ENCODE measurements at regions not wholly inside any gene's neighbourhood (a gene's known extent, or its start where the extent isn't known, plus 50 kb on each side); places are given as distances from the start of the nearest gene placed in this dataset.
A peak's percentile ranks its signal among the peaks of the same experiment; 100 is the strongest.

- POLR2A ChIA-PET, result no interaction called here
- peak overlapping the region; percentile 29 for H3K27ac Mint-ChIP-seq (ENCODE audit: low read depth, unreplicated experiment)
- no peak for TF ChIP-seq CTCF (IDR thresholded peaks at IDR 0.05; ENCODE audit: unreplicated experiment)
- intact Hi-C loops (cut with micrococcal nuclease), result no loop called here
- H3K27me3 Mint-ChIP-seq (ENCODE audit: insufficient read depth, unreplicated experiment), result no peaks in the 10 kb centered on the region
- DNase-seq (ENCODE audit: unreplicated experiment), result no peak
- no peaks in the 10 kb centered on the region for H3K36me3 Mint-ChIP-seq (ENCODE audit: insufficient read depth, unreplicated experiment)
- H3K4me3 Mint-ChIP-seq (ENCODE audit: unreplicated experiment), result no peak overlapping the region
- CTCF ChIA-PET, result interaction anchor here (0.6 to 1.3 kb wide), 3 partner anchors 11 to 539 kb away, joined by 3 read pairs; no protein-coding TSS in a partner anchor
- H3K4me1 Mint-ChIP-seq (ENCODE audit: insufficient read depth, unreplicated experiment), result peaks cover 6% of the 10 kb centered on the region
- BruUV-seq (replicated peaks), result no TSS peak
- H3K9me3 Mint-ChIP-seq (ENCODE audit: unreplicated experiment), result no peaks in the 10 kb centered on the region
Measured at GRCh38 chr7:18308938-18309337, 186.6 kb upstream of the HDAC9 start.

GRCh38 chr7:18312482-18312881 is 183.1 kb upstream of the HDAC9 start:
- intact Hi-C loops (cut with micrococcal nuclease), result no loop called here
- no peaks in the 10 kb centered on the region for H3K27me3 Mint-ChIP-seq (ENCODE audit: insufficient read depth, unreplicated experiment)
- BruUV-seq (replicated peaks), result no TSS peak
- peaks cover 3% of the 10 kb centered on the region for H3K4me1 Mint-ChIP-seq (ENCODE audit: insufficient read depth, unreplicated experiment)
- H3K9me3 Mint-ChIP-seq (ENCODE audit: unreplicated experiment), result no peaks in the 10 kb centered on the region
- CTCF ChIA-PET, result interaction anchor here (0.5 kb wide), 1 partner anchor 203 kb away, joined by 3 read pairs; no protein-coding TSS in a partner anchor
- no peak overlapping the region for H3K4me3 Mint-ChIP-seq (ENCODE audit: unreplicated experiment)
- POLR2A ChIA-PET, result no interaction called here
- no peak overlapping the region for H3K27ac Mint-ChIP-seq (ENCODE audit: low read depth, unreplicated experiment)
- DNase-seq (ENCODE audit: unreplicated experiment), result no peak
- no peak for TF ChIP-seq CTCF (IDR thresholded peaks at IDR 0.05; ENCODE audit: unreplicated experiment)
- H3K36me3 Mint-ChIP-seq (ENCODE audit: insufficient read depth, unreplicated experiment), result no peaks in the 10 kb centered on the region

- CTCF ChIA-PET, result no interaction called here
- no peak overlapping the region for H3K4me3 Mint-ChIP-seq (ENCODE audit: unreplicated experiment)
- no peak for DNase-seq (ENCODE audit: unreplicated experiment)
- BruUV-seq (replicated peaks), result no TSS peak
- no peak overlapping the region for H3K27ac Mint-ChIP-seq (ENCODE audit: low read depth, unreplicated experiment)
- H3K4me1 Mint-ChIP-seq (ENCODE audit: insufficient read depth, unreplicated experiment), result peaks cover 9% of the 10 kb centered on the region
- no peaks in the 10 kb centered on the region for H3K9me3 Mint-ChIP-seq (ENCODE audit: unreplicated experiment)
- H3K36me3 Mint-ChIP-seq (ENCODE audit: insufficient read depth, unreplicated experiment), result no peaks in the 10 kb centered on the region
- intact Hi-C loops (cut with micrococcal nuclease), result no loop called here
- POLR2A ChIA-PET, result no interaction called here
- TF ChIP-seq CTCF (IDR thresholded peaks at IDR 0.05; ENCODE audit: unreplicated experiment), result no peak
- H3K27me3 Mint-ChIP-seq (ENCODE audit: insufficient read depth, unreplicated experiment), result no peaks in the 10 kb centered on the region
Measured at GRCh38 chr7:18313965-18314364, 181.6 kb upstream of the HDAC9 start.

GRCh38 chr7:18315241-18315640 is 180.3 kb upstream of the HDAC9 start:
- CTCF ChIA-PET, result no interaction called here
- H3K36me3 Mint-ChIP-seq (ENCODE audit: insufficient read depth, unreplicated experiment), result no peaks in the 10 kb centered on the region
- BruUV-seq (replicated peaks), result no TSS peak
- DNase-seq (ENCODE audit: unreplicated experiment), result no peak
- H3K9me3 Mint-ChIP-seq (ENCODE audit: unreplicated experiment), result no peaks in the 10 kb centered on the region
- no peak overlapping the region for H3K4me3 Mint-ChIP-seq (ENCODE audit: unreplicated experiment)
- TF ChIP-seq CTCF (IDR thresholded peaks at IDR 0.05; ENCODE audit: unreplicated experiment), result no peak
- intact Hi-C loops (cut with micrococcal nuclease), result loop anchor here (5.0 kb wide), 1 partner anchor 1013 kb away; no protein-coding TSS in a partner anchor
- no peak overlapping the region for H3K27ac Mint-ChIP-seq (ENCODE audit: low read depth, unreplicated experiment)
- no peaks in the 10 kb centered on the region for H3K27me3 Mint-ChIP-seq (ENCODE audit: insufficient read depth, unreplicated experiment)
- H3K4me1 Mint-ChIP-seq (ENCODE audit: insufficient read depth, unreplicated experiment), result peaks cover 9% of the 10 kb centered on the region
- POLR2A ChIA-PET, result interaction anchor here (0.6 kb wide), 1 partner anchor 659 kb away, joined by 3 read pairs; no protein-coding TSS in a partner anchor
